Lung (tissue), 11 donors: ENCODE measurements at regions not wholly inside any gene's neighbourhood (a gene's known extent, or its start where the extent isn't known, plus 50 kb on each side); places are given as distances from the start of the nearest gene placed in this dataset.

Experiments
- ATAC-seq: fragments of 200-7000 bp; cut with Tn5 transposase; one replicate; pipeline ENCODE4 v1.9.1; 2020; ENCODE audit warnings: moderate number of reproducible peaks; ENCODE audit not compliant: insufficient read depth, low FRiP score
- DNase-seq, 3 donors: peaks; one replicate each; pipeline ENCODE4 v3.0.0-alpha.2; 2013 to 2017
- H3K27ac ChIP-seq, 2 donors: one replicate each; pipeline ENCODE4 v1.5.1; 2013; ENCODE audit warnings: mild to moderate bottlenecking in 2 of 2, moderate library complexity in 2 of 2, control low read depth in 1 of 2, inconsistent platforms in 1 of 2, low read depth in 1 of 2, low read length in 1 of 2
- H3K27me3 ChIP-seq, 3 donors: one replicate each; pipeline ENCODE4 v1.5.1; 2013; ENCODE audit warnings: low read length in 2 of 3; ENCODE audit not compliant: control insufficient read depth in 3 of 3, insufficient read depth in 3 of 3
- H3K36me3 ChIP-seq, 4 donors: one replicate each; pipeline ENCODE4 v1.5.1; 2013; ENCODE audit warnings: low read length in 4 of 4, mild to moderate bottlenecking in 1 of 4, moderate library complexity in 1 of 4; ENCODE audit not compliant: control insufficient read depth in 4 of 4, insufficient read depth in 4 of 4
- H3K4me1 ChIP-seq, 5 donors: one replicate each; pipeline ENCODE4 v1.5.1; 2013; ENCODE audit warnings: low read length in 5 of 5, mild to moderate bottlenecking in 2 of 5, moderate library complexity in 1 of 5; ENCODE audit not compliant: control insufficient read depth in 5 of 5, insufficient read depth in 5 of 5
- H3K4me3 ChIP-seq: one replicate; pipeline ENCODE4 v1.5.1; 2013; ENCODE audit warnings: mild to moderate bottlenecking, control low read depth, moderate library complexity
- H3K9ac ChIP-seq, 2 donors: one replicate each; pipeline ENCODE4 v1.5.1; 2013; ENCODE audit warnings: low read length in 2 of 2, control low read depth in 1 of 2; ENCODE audit not compliant: insufficient read depth in 1 of 2
- H3K9me3 ChIP-seq, 4 donors: one replicate each; pipeline ENCODE4 v1.5.1; 2013; ENCODE audit warnings: low read length in 3 of 4, mild to moderate bottlenecking in 1 of 4, moderate library complexity in 1 of 4; ENCODE audit not compliant: control insufficient read depth in 4 of 4, insufficient read depth in 3 of 4
- WGBS, 2 donors: extraction: QIAGEN DNeasy Blood & Tissue Kit; methylation state at CpG; one replicate each; pipeline ENCODE4 v1.1.7; 2013; 5-methylcytosine and 5-hydroxymethylcytosine counted together
- TF ChIP-seq, protein P1 (sequence below): IDR thresholded peaks from 2 replicates; pipeline ENCODE4 v1.5.1; 2012; ENCODE audit warnings: mild to moderate bottlenecking; ENCODE audit errors: control extremely low read depth, extremely low read depth
- donor health status: control.
- donor health status: control.
- donor health status: Bipolar disorder and iron deficiency.
- donor health status: healthy.
- donor health status: DM: yes; HTN: yes; CAD: no.

- no peak overlapping the region for H3K27ac ChIP-seq
- peak in 2 of 3 donors; percentile 39 to 46 for DNase-seq
Measured at GRCh38 chr6:113458368-113459010, 398.7 kb upstream of the MARCKS start.

DNA sequence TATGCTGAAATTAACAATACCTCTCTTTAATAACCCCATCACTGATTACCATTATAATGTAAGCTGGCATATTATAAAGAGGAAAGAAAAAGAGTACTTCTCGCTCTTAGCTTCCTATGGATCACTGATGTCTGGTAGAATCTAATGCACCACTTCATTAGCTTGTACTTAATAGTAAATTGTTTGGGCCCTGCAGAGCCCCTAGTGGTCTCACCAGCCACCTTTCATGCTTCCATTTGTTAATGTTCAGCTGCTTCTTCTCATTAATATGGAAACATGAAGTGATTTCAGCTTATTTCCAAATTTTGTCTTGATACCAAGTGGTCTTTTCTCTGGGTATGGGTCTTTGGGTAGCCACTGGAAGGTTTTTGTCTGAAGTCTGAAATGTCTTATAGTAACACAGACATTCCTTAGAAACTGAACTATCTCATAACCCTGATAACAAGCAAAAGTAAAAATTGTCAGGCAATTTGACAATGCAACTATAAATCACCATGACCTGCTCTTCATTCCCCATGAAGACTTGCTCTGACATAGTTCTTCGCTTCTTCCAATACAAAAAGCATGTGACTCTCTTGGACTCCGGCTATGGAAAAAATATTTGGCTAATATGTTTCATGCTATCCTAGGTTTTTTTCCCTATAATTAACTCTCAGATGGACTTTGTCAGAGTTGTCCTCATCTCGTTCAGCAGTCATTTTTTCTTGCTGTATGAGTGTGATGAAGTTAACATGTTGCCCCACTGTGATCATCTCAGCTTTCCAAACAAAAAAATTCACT lies 395.8 kb upstream of the MARCKS start:
- H3K36me3 ChIP-seq, result no peaks in the 10 kb centered on the region
- TF ChIP-seq, protein P1, sequence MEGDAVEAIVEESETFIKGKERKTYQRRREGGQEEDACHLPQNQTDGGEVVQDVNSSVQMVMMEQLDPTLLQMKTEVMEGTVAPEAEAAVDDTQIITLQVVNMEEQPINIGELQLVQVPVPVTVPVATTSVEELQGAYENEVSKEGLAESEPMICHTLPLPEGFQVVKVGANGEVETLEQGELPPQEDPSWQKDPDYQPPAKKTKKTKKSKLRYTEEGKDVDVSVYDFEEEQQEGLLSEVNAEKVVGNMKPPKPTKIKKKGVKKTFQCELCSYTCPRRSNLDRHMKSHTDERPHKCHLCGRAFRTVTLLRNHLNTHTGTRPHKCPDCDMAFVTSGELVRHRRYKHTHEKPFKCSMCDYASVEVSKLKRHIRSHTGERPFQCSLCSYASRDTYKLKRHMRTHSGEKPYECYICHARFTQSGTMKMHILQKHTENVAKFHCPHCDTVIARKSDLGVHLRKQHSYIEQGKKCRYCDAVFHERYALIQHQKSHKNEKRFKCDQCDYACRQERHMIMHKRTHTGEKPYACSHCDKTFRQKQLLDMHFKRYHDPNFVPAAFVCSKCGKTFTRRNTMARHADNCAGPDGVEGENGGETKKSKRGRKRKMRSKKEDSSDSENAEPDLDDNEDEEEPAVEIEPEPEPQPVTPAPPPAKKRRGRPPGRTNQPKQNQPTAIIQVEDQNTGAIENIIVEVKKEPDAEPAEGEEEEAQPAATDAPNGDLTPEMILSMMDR, result no peak
- peaks cover 0 to 17% (median 8%) of the 10 kb centered on the region in 5 donors for H3K4me1 ChIP-seq
- DNase-seq (peak in 2 of 3 donors; percentile 59 to 72), ATAC-seq (no peak)
- H3K4me3 ChIP-seq, result no peak overlapping the region
- no peaks in the 10 kb centered on the region for H3K27me3 ChIP-seq
- WGBS, 2 donors, result 83 to 89% methylated on average over 4 of the region's 4 CpGs
- H3K9ac ChIP-seq, result no peak overlapping the region
- no peak overlapping the region for H3K27ac ChIP-seq
- H3K9me3 ChIP-seq, result no peaks in the 10 kb centered on the region

More at GRCh38 chr6:113458368-113459010, 398.7 kb upstream of the MARCKS start:
- Histone ChIP-seq H3K9me3 (no peaks in the 10 kb centered on the region), H3K4me1 (peaks cover 0 to 17% (median 8%) of the 10 kb centered on the region in 5 donors), H3K9ac (no peak overlapping the region), H3K36me3 (no peaks in the 10 kb centered on the region), H3K4me3 (no peak overlapping the region), H3K27me3 (no peaks in the 10 kb centered on the region)
- no peak for ATAC-seq
- TF ChIP-seq, protein P1, result no peak
- WGBS, 2 donors, result 34 to 39% methylated on average over 2 of the region's 2 CpGs

DNA sequence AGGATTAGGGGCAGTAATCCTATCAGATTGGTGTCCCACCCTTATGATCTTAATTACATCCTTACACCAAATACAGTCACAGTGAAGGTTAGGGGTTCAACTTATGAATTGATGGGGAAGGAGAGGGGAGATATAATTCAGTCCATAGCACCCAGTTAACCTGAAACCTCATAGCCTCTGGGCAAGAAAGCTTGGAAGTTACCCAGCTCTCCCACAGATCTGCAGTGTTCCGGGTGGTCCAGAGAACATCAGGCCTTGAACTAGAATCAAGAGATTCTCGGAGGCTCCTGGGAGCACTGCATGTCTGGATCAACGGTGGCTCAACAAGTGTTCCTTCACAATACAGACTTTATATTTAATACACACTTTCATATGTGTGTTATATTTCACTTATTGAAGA lies 392.6 kb upstream of the MARCKS start:
- Histone ChIP-seq H3K36me3 (no peaks in the 10 kb centered on the region), H3K9me3 (no peaks in the 10 kb centered on the region), H3K27ac (no peak overlapping the region), H3K27me3 (no peaks in the 10 kb centered on the region), H3K4me3 (no peak overlapping the region), H3K4me1 (peaks cover 0 to 5% (median 0%) of the 10 kb centered on the region in 5 donors), H3K9ac (no peak overlapping the region)
- ATAC-seq (no peak), DNase-seq (no peak)
- TF ChIP-seq, protein P1, result no peak
- WGBS, 2 donors, result 79 to 88% methylated on average over 3 of the region's 3 CpGs
